HL-60/S4 treated with phorbol 12-myristate 13-acetate at 8.2 ng/mL for 4 days and 3 days (cell line): ENCODE measurements at regions not wholly inside any gene's neighbourhood (a gene's known extent, or its start where the extent isn't known, plus 50 kb on each side); places are given as distances from the start of the nearest gene placed in this dataset.

Source experiments
- in situ Hi-C: fragments of 300-500 bp; cut with MboI; formaldehyde crosslinking; loops from 2 replicates; pipeline ENCODE4 v1.15.0; 2022; ENCODE audit warnings: low sequenced_read_pairs

GRCh38 chr19:16022251-16022650, 54.0 kb upstream of the TPM4 start:
- in situ Hi-C loops = no loop called here

- in situ Hi-C loops = no loop called here
These were observed 53.6 kb upstream of the TPM4 start for GRCh38 chr19:16022681-16023080.

- in situ Hi-C loops = no loop called here
These were observed 53.0 kb upstream of the TPM4 start for GRCh38 chr19:16023146-16023915.

GRCh38 chr19:16024266-16025107, 51.8 kb upstream of the TPM4 start:
- in situ Hi-C loops = loop anchor here (25.0 kb wide), 1 partner anchor 363 kb away; no protein-coding TSS in a partner anchor

- in situ Hi-C loops = loop anchor here (25.0 kb wide), 1 partner anchor 362 kb away; no protein-coding TSS in a partner anchor
These were observed 50.9 kb upstream of the TPM4 start for GRCh38 chr19:16025108-16026101.

GRCh38 chr19:16026131-16026530, 50.2 kb upstream of the TPM4 start:
- in situ Hi-C loops = loop anchor here (25.0 kb wide), 1 partner anchor 361 kb away; no protein-coding TSS in a partner anchor
